Liver (tissue), 8 donors: ENCODE measurements at regions not wholly inside any gene's neighbourhood (a gene's known extent, or its start where the extent isn't known, plus 50 kb on each side); places are given as distances from the start of the nearest gene placed in this dataset.

ENCODE experiments used
- DNase-seq: peaks from one replicate; pipeline ENCODE4 v3.0.0-alpha.2; 2017; ENCODE audit warnings: low spot score
- H3K27ac ChIP-seq, 2 donors: one replicate each; pipeline ENCODE4 v1.7.0; 2013; ENCODE audit warnings: inconsistent platforms in 2 of 2, low read length in 2 of 2, control low read depth in 1 of 2, low read depth in 1 of 2, mild to moderate bottlenecking in 1 of 2
- H3K27me3 ChIP-seq, 4 donors: one replicate each; pipeline versions ENCODE4 v1.6.1 to v1.7.0; 2013; ENCODE audit warnings: low read length in 3 of 4, inconsistent platforms in 1 of 4, mild to moderate bottlenecking in 1 of 4, moderate library complexity in 1 of 4; ENCODE audit not compliant: control insufficient read depth in 4 of 4, insufficient read depth in 4 of 4
- H3K36me3 ChIP-seq, 4 donors: one replicate each; pipeline versions ENCODE4 v1.6.1 to v1.7.0; 2013; ENCODE audit warnings: low read length in 3 of 4, mild to moderate bottlenecking in 3 of 4, low read depth in 1 of 4, moderate library complexity in 1 of 4; ENCODE audit not compliant: control insufficient read depth in 4 of 4, insufficient read depth in 3 of 4
- H3K4me1 ChIP-seq, 4 donors: one replicate each; pipeline versions ENCODE4 v1.6.1 to v1.7.0; 2013; ENCODE audit warnings: low read length in 3 of 4, mild to moderate bottlenecking in 3 of 4, moderate library complexity in 1 of 4; ENCODE audit not compliant: control insufficient read depth in 4 of 4, insufficient read depth in 4 of 4
- H3K4me3 ChIP-seq, 3 donors: one replicate each; pipeline versions ENCODE4 v1.6.1 to v1.7.0; 2013; ENCODE audit warnings: low read length in 3 of 3, control low read depth in 1 of 3, low read depth in 1 of 3, mild to moderate bottlenecking in 1 of 3
- H3K9ac ChIP-seq, 2 donors: one replicate each; pipeline ENCODE4 v1.7.0; 2013; ENCODE audit warnings: low read length in 2 of 2, mild to moderate bottlenecking in 2 of 2, moderate library complexity in 2 of 2, control low read depth in 1 of 2, low read depth in 1 of 2
- H3K9me3 ChIP-seq, 4 donors: one replicate each; pipeline versions ENCODE4 v1.6.1 to v1.7.0; 2013; ENCODE audit warnings: low read length in 3 of 4; ENCODE audit not compliant: control insufficient read depth in 4 of 4
- EGR1 ChIP-seq, 2 donors: IDR thresholded peaks; 2 replicates each; pipeline ENCODE4 v1.6.1; 2016 to 2018; ENCODE audit warnings: antibody characterized with exemption in 2 of 2, low read depth in 2 of 2
- FOXA1 ChIP-seq: IDR thresholded peaks from 2 replicates; pipeline ENCODE4 v1.6.1; 2016; ENCODE audit warnings: antibody characterized with exemption
- FOXA2 ChIP-seq: IDR thresholded peaks from 2 replicates; pipeline ENCODE4 v1.6.1; 2016; ENCODE audit warnings: antibody characterized with exemption
- GABPA ChIP-seq, 2 donors: IDR thresholded peaks in 1 of 2; conservative IDR thresholded peaks in 1 of 2; 2 replicates each; pipeline ENCODE4 v1.6.1; 2016; ENCODE audit warnings: antibody characterized with exemption in 2 of 2, mild to moderate bottlenecking in 1 of 2, moderate library complexity in 1 of 2
- HNF4A ChIP-seq, 2 donors: conservative IDR thresholded peaks; 2 replicates each; pipeline ENCODE4 v1.6.1; 2016; ENCODE audit warnings: antibody characterized with exemption in 2 of 2, mild to moderate bottlenecking in 2 of 2
- HNF4G ChIP-seq: IDR thresholded peaks from 2 replicates; pipeline ENCODE4 v1.6.1; 2016; ENCODE audit warnings: antibody characterized with exemption
- JUND ChIP-seq, 2 donors: IDR thresholded peaks; 2 replicates each; pipeline ENCODE4 v1.6.1; 2016; ENCODE audit warnings: antibody characterized with exemption in 2 of 2
- NR2F2 ChIP-seq: IDR thresholded peaks from 2 replicates; pipeline ENCODE4 v1.6.1; 2016; ENCODE audit warnings: antibody characterized with exemption
- RAD21 ChIP-seq, 2 donors: IDR thresholded peaks; 2 replicates each; pipeline ENCODE4 v1.6.1; 2016; ENCODE audit warnings: antibody characterized with exemption in 2 of 2, mild to moderate bottlenecking in 2 of 2
- RXRA ChIP-seq, 2 donors: IDR thresholded peaks; 2 replicates each; pipeline ENCODE4 v1.6.1; 2017 to 2018; ENCODE audit warnings: antibody characterized with exemption in 2 of 2, mild to moderate bottlenecking in 1 of 2
- SP1 ChIP-seq: IDR thresholded peaks from 2 replicates; pipeline ENCODE4 v1.6.1; 2018; ENCODE audit warnings: antibody characterized with exemption, mild to moderate bottlenecking
- TAF1 ChIP-seq: conservative IDR thresholded peaks from 2 replicates; pipeline ENCODE4 v1.6.1; 2016; ENCODE audit warnings: antibody characterized with exemption, mild to moderate bottlenecking
- YY1 ChIP-seq: IDR thresholded peaks from 2 replicates; pipeline ENCODE4 v1.6.1; 2016; ENCODE audit warnings: antibody characterized with exemption, mild to moderate bottlenecking
- WGBS: extraction: QIAGEN DNeasy Blood & Tissue Kit; methylation state at CpG from one replicate; pipeline ENCODE4 v1.1.7; 2013; 5-methylcytosine and 5-hydroxymethylcytosine counted together
- TF ChIP-seq, protein P1 (sequence below): IDR thresholded peaks from 2 replicates; pipeline ENCODE4 v1.6.1; 2016; ENCODE audit warnings: antibody characterized with exemption, mild to moderate bottlenecking
- TF ChIP-seq, protein P2 (sequence below): IDR thresholded peaks from 2 replicates; pipeline ENCODE4 v1.6.1; 2016; ENCODE audit warnings: antibody characterized with exemption
- TF ChIP-seq, protein P3 (sequence below): IDR thresholded peaks from 2 replicates; pipeline ENCODE4 v1.6.1; 2016; ENCODE audit warnings: antibody characterized with exemption
- TF ChIP-seq, protein P4 (sequence below): IDR thresholded peaks from 2 replicates; pipeline ENCODE4 v1.6.1; 2016; ENCODE audit warnings: antibody characterized with exemption
- TF ChIP-seq, protein P5 (sequence below): fragments of 150-350 bp; IDR thresholded peaks from 2 replicates; pipeline ENCODE4 v1.5.1; 2017; ENCODE audit warnings: improper control_type of control experiment, low read depth, low read length; ENCODE audit not compliant: missing input control
- donor health status: healthy.
- donor health status: healthy.
- donor health status: healthy.
- donor health status: healthy.
- donor health status: healthy.

DNA sequence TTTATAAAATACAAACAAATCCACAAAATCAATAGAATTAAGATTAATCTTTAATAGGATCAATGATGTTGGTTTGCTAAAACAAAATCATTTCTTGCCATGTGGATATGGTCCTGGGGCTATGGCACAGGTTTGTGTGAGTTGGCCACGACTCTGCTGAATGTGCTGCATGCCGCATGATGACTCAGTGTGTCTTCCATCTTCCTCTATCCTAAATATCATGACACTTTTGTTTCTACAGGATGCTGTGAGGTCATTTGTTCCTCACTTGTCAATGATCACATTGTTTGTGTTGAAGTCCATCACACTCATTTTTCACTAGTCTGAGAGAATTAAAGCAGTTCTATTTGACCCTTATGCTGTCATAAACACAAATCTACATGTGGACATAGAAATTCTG, 167.2 kb upstream of the ZBED5 start:
- no peaks in the 10 kb centered on the region for H3K36me3 ChIP-seq
- TF ChIP-seq FOXA1, result no peak
- TF ChIP-seq HNF4A (conservative IDR thresholded peaks at IDR 0.05), result no peak
- no peak for TF ChIP-seq NR2F2
- TF ChIP-seq, protein P1, sequence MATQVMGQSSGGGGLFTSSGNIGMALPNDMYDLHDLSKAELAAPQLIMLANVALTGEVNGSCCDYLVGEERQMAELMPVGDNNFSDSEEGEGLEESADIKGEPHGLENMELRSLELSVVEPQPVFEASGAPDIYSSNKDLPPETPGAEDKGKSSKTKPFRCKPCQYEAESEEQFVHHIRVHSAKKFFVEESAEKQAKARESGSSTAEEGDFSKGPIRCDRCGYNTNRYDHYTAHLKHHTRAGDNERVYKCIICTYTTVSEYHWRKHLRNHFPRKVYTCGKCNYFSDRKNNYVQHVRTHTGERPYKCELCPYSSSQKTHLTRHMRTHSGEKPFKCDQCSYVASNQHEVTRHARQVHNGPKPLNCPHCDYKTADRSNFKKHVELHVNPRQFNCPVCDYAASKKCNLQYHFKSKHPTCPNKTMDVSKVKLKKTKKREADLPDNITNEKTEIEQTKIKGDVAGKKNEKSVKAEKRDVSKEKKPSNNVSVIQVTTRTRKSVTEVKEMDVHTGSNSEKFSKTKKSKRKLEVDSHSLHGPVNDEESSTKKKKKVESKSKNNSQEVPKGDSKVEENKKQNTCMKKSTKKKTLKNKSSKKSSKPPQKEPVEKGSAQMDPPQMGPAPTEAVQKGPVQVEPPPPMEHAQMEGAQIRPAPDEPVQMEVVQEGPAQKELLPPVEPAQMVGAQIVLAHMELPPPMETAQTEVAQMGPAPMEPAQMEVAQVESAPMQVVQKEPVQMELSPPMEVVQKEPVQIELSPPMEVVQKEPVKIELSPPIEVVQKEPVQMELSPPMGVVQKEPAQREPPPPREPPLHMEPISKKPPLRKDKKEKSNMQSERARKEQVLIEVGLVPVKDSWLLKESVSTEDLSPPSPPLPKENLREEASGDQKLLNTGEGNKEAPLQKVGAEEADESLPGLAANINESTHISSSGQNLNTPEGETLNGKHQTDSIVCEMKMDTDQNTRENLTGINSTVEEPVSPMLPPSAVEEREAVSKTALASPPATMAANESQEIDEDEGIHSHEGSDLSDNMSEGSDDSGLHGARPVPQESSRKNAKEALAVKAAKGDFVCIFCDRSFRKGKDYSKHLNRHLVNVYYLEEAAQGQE, result no peak
- TF ChIP-seq, protein P2, sequence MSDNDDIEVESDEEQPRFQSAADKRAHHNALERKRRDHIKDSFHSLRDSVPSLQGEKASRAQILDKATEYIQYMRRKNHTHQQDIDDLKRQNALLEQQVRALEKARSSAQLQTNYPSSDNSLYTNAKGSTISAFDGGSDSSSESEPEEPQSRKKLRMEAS, result no peak
- no peak for TF ChIP-seq SP1
- TF ChIP-seq, protein P3, sequence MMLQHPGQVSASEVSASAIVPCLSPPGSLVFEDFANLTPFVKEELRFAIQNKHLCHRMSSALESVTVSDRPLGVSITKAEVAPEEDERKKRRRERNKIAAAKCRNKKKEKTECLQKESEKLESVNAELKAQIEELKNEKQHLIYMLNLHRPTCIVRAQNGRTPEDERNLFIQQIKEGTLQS, result no peak
- TF ChIP-seq TAF1, result no peak
- TF ChIP-seq, protein P4, sequence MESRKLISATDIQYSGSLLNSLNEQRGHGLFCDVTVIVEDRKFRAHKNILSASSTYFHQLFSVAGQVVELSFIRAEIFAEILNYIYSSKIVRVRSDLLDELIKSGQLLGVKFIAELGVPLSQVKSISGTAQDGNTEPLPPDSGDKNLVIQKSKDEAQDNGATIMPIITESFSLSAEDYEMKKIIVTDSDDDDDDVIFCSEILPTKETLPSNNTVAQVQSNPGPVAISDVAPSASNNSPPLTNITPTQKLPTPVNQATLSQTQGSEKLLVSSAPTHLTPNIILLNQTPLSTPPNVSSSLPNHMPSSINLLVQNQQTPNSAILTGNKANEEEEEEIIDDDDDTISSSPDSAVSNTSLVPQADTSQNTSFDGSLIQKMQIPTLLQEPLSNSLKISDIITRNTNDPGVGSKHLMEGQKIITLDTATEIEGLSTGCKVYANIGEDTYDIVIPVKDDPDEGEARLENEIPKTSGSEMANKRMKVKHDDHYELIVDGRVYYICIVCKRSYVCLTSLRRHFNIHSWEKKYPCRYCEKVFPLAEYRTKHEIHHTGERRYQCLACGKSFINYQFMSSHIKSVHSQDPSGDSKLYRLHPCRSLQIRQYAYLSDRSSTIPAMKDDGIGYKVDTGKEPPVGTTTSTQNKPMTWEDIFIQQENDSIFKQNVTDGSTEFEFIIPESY, result no peak
- TF ChIP-seq RAD21 (IDR thresholded peaks at IDR 0.05), result no peak
- TF ChIP-seq RXRA (IDR thresholded peaks at IDR 0.05), result no peak
- TF ChIP-seq, protein P5, sequence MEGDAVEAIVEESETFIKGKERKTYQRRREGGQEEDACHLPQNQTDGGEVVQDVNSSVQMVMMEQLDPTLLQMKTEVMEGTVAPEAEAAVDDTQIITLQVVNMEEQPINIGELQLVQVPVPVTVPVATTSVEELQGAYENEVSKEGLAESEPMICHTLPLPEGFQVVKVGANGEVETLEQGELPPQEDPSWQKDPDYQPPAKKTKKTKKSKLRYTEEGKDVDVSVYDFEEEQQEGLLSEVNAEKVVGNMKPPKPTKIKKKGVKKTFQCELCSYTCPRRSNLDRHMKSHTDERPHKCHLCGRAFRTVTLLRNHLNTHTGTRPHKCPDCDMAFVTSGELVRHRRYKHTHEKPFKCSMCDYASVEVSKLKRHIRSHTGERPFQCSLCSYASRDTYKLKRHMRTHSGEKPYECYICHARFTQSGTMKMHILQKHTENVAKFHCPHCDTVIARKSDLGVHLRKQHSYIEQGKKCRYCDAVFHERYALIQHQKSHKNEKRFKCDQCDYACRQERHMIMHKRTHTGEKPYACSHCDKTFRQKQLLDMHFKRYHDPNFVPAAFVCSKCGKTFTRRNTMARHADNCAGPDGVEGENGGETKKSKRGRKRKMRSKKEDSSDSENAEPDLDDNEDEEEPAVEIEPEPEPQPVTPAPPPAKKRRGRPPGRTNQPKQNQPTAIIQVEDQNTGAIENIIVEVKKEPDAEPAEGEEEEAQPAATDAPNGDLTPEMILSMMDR, result no peak
- TF ChIP-seq EGR1 (IDR thresholded peaks at IDR 0.05; ENCODE audit: low read depth in 2 of 2), result no peak
- no peak for TF ChIP-seq YY1
- no peak for TF ChIP-seq HNF4G
- TF ChIP-seq JUND (IDR thresholded peaks at IDR 0.05), result no peak
- TF ChIP-seq FOXA2, result no peak
- TF ChIP-seq GABPA (IDR thresholded peaks at IDR 0.05 in 1 of 2, conservative IDR thresholded peaks at IDR 0.05 in 1 of 2), result no peak
- WGBS, result 70% methylated on average over 2 of the region's 2 CpGs
- H3K4me1 ChIP-seq, result no peaks in the 10 kb centered on the region
- H3K27me3 ChIP-seq, result no peaks in the 10 kb centered on the region
- no peak for DNase-seq
- no peaks in the 10 kb centered on the region for H3K9me3 ChIP-seq
- no peak overlapping the region for H3K4me3 ChIP-seq
- H3K27ac ChIP-seq, result no peak overlapping the region
- H3K9ac ChIP-seq, result no peak overlapping the region
